SK-N-SH (cell line): ENCODE measurements at regions not wholly inside any gene's neighbourhood (a gene's known extent, or its start where the extent isn't known, plus 50 kb on each side); places are given as distances from the start of the nearest gene placed in this dataset.

ENCODE experiments used
- CTCF ChIA-PET: fragments of 300-600, 350-600 bp; formaldehyde crosslinking; extraction: SDS; loops from one replicate; lab custom pipeline; 2021; lab: Yijun Ruan, JAX
- POLR2A ChIA-PET: fragments of 350-600 bp; sonication (Branson Sonifier 250); formaldehyde crosslinking; extraction: SDS; loops from one replicate; lab custom pipeline; 2020; ENCODE audit warnings: antibody characterized with exemption, inconsistent platforms; lab: Yijun Ruan, JAX
- DNase-seq: peaks from one replicate; pipeline ENCODE4 v3.0.0; 2012
- H2AFZ ChIP-seq: fragments of 200-600 bp; sonication (generic); 2 replicates; pipeline ENCODE4 v1.8.1; 2016; ENCODE audit warnings: antibody characterized with exemption, mild to moderate bottlenecking, low read depth
- H3F3A ChIP-seq: fragments of 200-600 bp; sonication (generic); replicated peaks from 2 replicates; pipeline ENCODE3; 2016; ENCODE audit warnings: antibody characterized with exemption, mild to moderate bottlenecking; ENCODE audit not compliant: insufficient read depth
- H3K27ac ChIP-seq, 2 experiments: fragments of 200-500 bp in 1 of 2; fragments of 200-600 bp in 1 of 2; sonication (Bioruptor generic) in 1 of 2; sonication (generic), shearing (Covaris generic) in 1 of 2; 2 replicates each; pipeline versions ENCODE4 v1.5.1 to v1.6.1; 2014 to 2016; ENCODE audit warnings: low read depth in 2 of 2, inconsistent platforms in 1 of 2, low read length in 1 of 2, mild to moderate bottlenecking in 1 of 2, mixed read lengths in 1 of 2
- H3K27me3 ChIP-seq: fragments of 200-600 bp; sonication (generic), shearing (Covaris generic); 2 replicates; pipeline ENCODE4 v1.6.1; 2016; ENCODE audit warnings: mixed run types; ENCODE audit not compliant: insufficient read depth
- H3K36me3 ChIP-seq, 2 experiments: fragments of 200-500 bp in 1 of 2; fragments of 200-600 bp in 1 of 2; sonication (Bioruptor generic) in 1 of 2; sonication (generic) in 1 of 2; replicated peaks in 1 of 2; 2 replicates each; pipeline versions ENCODE3 to v1.5.1; 2014 to 2016; ENCODE audit warnings: low read length in 1 of 2, mild to moderate bottlenecking in 1 of 2; ENCODE audit not compliant: insufficient read depth in 2 of 2, control insufficient read depth in 1 of 2
- H3K4me1 ChIP-seq, 2 experiments: fragments of 200-500 bp in 1 of 2; fragments of 200-600 bp in 1 of 2; sonication (Bioruptor generic) in 1 of 2; sonication (generic), shearing (Covaris generic) in 1 of 2; 2 replicates each; pipeline versions ENCODE4 v1.5.1 to v1.6.1; 2014 to 2016; ENCODE audit warnings: low read depth in 1 of 2, low read length in 1 of 2, mixed run types in 1 of 2; ENCODE audit not compliant: insufficient read depth in 2 of 2, control insufficient read depth in 1 of 2
- H3K4me2 ChIP-seq: fragments of 200-600 bp; sonication (generic), shearing (Covaris generic); 2 replicates; pipeline ENCODE4 v1.6.1; 2017; ENCODE audit warnings: mixed run types
- H3K4me3 ChIP-seq, 2 experiments: fragments of 200-500 bp in 1 of 2; fragments of 200-600 bp in 1 of 2; sonication (Bioruptor generic) in 1 of 2; sonication (generic), shearing (Covaris generic) in 1 of 2; 2 replicates each; pipeline versions ENCODE4 v1.5.1 to v1.8.1; 2014 to 2016; ENCODE audit warnings: low read depth in 2 of 2, inconsistent platforms in 1 of 2, low read length in 1 of 2, mild to moderate bottlenecking in 1 of 2, mixed read lengths in 1 of 2, moderate library complexity in 1 of 2
- H3K79me2 ChIP-seq: fragments of 200-600 bp; sonication (generic); 2 replicates; pipeline ENCODE4 v1.8.1; 2017; ENCODE audit warnings: mild to moderate bottlenecking; ENCODE audit not compliant: insufficient read depth
- H3K9ac ChIP-seq: fragments of 200-600 bp; sonication (generic); 2 replicates; pipeline ENCODE4 v1.6.1; 2017; ENCODE audit warnings: mixed run types
- H3K9me2 ChIP-seq: fragments of 200-600 bp; sonication (generic); 2 replicates; pipeline ENCODE4 v1.6.1; 2017; ENCODE audit warnings: mixed run types
- H3K9me3 ChIP-seq: fragments of 200-600 bp; sonication (generic); 2 replicates; pipeline ENCODE4 v1.6.1; 2017; ENCODE audit warnings: mixed run types, mild to moderate bottlenecking, moderate library complexity
- H4K20me1 ChIP-seq: fragments of 200-600 bp; sonication (generic); 2 replicates; pipeline ENCODE4 v1.6.1; 2017; ENCODE audit warnings: mild to moderate bottlenecking, mixed run types; ENCODE audit not compliant: insufficient read depth
- EP300 ChIP-seq, 2 experiments: IDR thresholded peaks; 2 replicates each; pipeline versions ENCODE4 v1.4.0 to v1.6.1; 2012; ENCODE audit warnings: borderline replicate concordance in 1 of 2, low read depth in 1 of 2, low read length in 1 of 2
- FOSL2 ChIP-seq: IDR thresholded peaks from 2 replicates; pipeline ENCODE4 v1.4.0; 2012; ENCODE audit warnings: low read depth, mild to moderate bottlenecking, moderate library complexity, borderline replicate concordance
- FOXJ3 ChIP-seq: sonication (generic); formaldehyde crosslinking; IDR thresholded peaks from 2 replicates; pipeline ENCODE4 v1.5.1; 2020; ENCODE audit warnings: mild to moderate bottlenecking, missing genetic modification reagents
- FOXM1 ChIP-seq: IDR thresholded peaks from 2 replicates; pipeline ENCODE4 v1.4.0; 2012; ENCODE audit warnings: low read depth, mild to moderate bottlenecking
- NFIC ChIP-seq: IDR thresholded peaks from 2 replicates; pipeline ENCODE4 v1.4.0; 2012; ENCODE audit warnings: borderline replicate concordance
- NRF1 ChIP-seq: IDR thresholded peaks from 2 replicates; pipeline ENCODE4 v1.6.1; 2012; ENCODE audit warnings: low read depth, mild to moderate bottlenecking, low read length
- POLR2AphosphoS5 ChIP-seq: IDR thresholded peaks from 2 replicates; pipeline ENCODE4 v1.6.1; 2012; ENCODE audit warnings: low read depth, low read length
- RAD21 ChIP-seq: IDR thresholded peaks from 2 replicates; pipeline ENCODE4 v1.6.1; 2012; ENCODE audit warnings: mild to moderate bottlenecking, low read length
- RCOR1 ChIP-seq: fragments of 150-350 bp; IDR thresholded peaks from 2 replicates; pipeline ENCODE4 v1.6.1; 2017; ENCODE audit warnings: antibody characterized with exemption, low read length
- RXRA ChIP-seq: IDR thresholded peaks from 2 replicates; pipeline ENCODE4 v1.4.0; 2012; ENCODE audit warnings: low read depth, mild to moderate bottlenecking, borderline replicate concordance
- TEAD4 ChIP-seq: IDR thresholded peaks from 2 replicates; pipeline ENCODE4 v1.4.0; 2012; ENCODE audit warnings: mild to moderate bottlenecking, borderline replicate concordance; ENCODE audit not compliant: insufficient read depth
- YY1 ChIP-seq: IDR thresholded peaks from 2 replicates; pipeline ENCODE4 v1.4.0; 2012; ENCODE audit warnings: low read depth, mild to moderate bottlenecking
- WGBS: methylation state at CpG from one replicate; pipeline ENCODE4 v1.1.6; 2017; ENCODE audit warnings: low lambda C conversion rate; 5-methylcytosine and 5-hydroxymethylcytosine counted together
- TF ChIP-seq, protein P1 (sequence below): IDR thresholded peaks from 2 replicates; pipeline ENCODE4; 2012
- TF ChIP-seq, protein P2 (sequence below): fragments of 150-350 bp; IDR thresholded peaks from 2 replicates; pipeline ENCODE4 v1.6.1; 2016; ENCODE audit warnings: mild to moderate bottlenecking, low read depth, low read length
- TF ChIP-seq, protein P3 (sequence below): fragments of 200-600 bp; sonication (generic); IDR thresholded peaks from 2 replicates; pipeline ENCODE4 v1.6.1; 2017; ENCODE audit warnings: antibody characterized with exemption, mild to moderate bottlenecking, moderate library complexity

DNA sequence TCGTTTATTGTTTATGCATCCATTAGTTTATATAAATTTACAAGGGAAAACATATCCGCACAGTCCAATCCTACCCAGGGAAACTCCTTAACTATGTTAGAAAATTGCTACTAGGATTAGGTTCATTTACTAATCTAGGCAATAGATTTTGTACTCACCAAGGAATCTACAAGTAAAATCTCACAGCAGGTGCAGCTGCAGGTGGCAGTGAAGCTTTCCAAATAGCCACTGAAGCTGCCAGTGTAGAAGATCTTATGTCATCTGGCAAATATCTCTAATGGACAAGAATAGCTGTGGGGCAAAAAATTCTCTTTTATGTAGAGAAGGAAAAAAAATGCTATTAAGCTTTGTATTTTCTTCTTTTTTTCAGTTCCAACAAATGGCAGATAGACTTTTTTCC lies 963.4 kb upstream of the ADGRL4 start:
- TF ChIP-seq RAD21 (peak; percentile 8; the same call in 1 of the 2 replicates), FOSL2 (no peak)

DNA sequence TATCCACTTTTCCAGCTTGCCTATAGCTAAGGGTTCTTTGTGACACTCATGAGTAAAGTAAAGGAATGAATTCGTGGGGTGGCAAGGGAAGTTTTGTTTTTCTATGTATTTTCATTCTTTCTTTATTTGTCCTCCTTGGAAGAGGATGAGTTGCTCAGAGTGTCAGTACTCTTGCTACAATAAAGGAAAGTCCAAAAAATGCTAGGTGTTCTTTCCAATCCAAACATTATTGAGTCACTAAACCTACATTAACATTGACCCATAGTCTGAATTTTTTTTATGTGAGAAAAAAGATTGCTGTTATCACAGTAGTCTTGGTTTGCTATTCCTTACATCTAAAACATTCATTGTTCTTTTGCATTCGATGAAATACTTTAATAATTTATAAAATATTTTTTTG lies 959.9 kb upstream of the ADGRL4 start:
- H3K9me2 ChIP-seq = no peaks in the 10 kb centered on the region
- POLR2A ChIA-PET = no interaction called here
- no peak for DNase-seq
- no peaks in the 10 kb centered on the region for H3K79me2 ChIP-seq
- no peak overlapping the region for H3K4me2 ChIP-seq
- no peak overlapping the region for H3K9ac ChIP-seq
- H3K27me3 ChIP-seq = no peaks in the 10 kb centered on the region
- no peaks in the 10 kb centered on the region for H4K20me1 ChIP-seq
- WGBS = 24% methylated on average over 2 of the region's 2 CpGs
- H3K36me3 ChIP-seq = no peaks in the 10 kb centered on the region
- no peak for TF ChIP-seq RXRA
- no peak for TF ChIP-seq NRF1
- no peak for TF ChIP-seq EP300 (IDR thresholded peaks at IDR 0.05; ENCODE audit: borderline replicate concordance in 1 of 2, low read depth in 1 of 2, low read length in 1 of 2)
- TF ChIP-seq POLR2AphosphoS5 = no peak
- no peak for TF ChIP-seq TEAD4
- TF ChIP-seq FOSL2 = no peak
- no peak for TF ChIP-seq FOXM1
- no peak for TF ChIP-seq RAD21
- TF ChIP-seq NFIC = no peak
- TF ChIP-seq YY1 = no peak
- TF ChIP-seq FOXJ3 = no peak
- TF ChIP-seq, protein P1, sequence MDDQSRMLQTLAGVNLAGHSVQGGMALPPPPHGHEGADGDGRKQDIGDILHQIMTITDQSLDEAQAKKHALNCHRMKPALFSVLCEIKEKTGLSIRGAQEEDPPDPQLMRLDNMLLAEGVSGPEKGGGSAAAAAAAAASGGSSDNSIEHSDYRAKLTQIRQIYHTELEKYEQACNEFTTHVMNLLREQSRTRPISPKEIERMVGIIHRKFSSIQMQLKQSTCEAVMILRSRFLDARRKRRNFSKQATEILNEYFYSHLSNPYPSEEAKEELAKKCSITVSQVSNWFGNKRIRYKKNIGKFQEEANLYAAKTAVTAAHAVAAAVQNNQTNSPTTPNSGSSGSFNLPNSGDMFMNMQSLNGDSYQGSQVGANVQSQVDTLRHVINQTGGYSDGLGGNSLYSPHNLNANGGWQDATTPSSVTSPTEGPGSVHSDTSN = no peak
- TF ChIP-seq, all 33 proteins: peak for 0
- CTCF ChIA-PET = no interaction called here
- H3K9me3 ChIP-seq = no peaks in the 10 kb centered on the region
- H3F3A ChIP-seq = no peaks in the 10 kb centered on the region
- no peak overlapping the region for H3K4me3 ChIP-seq
- no peak overlapping the region for H2AFZ ChIP-seq
- no peak overlapping the region for H3K27ac ChIP-seq
- H3K4me1 ChIP-seq = no peaks in the 10 kb centered on the region; a peak in 1 of 4 replicates

More for the DNA sequence above, 963.4 kb upstream of the ADGRL4 start:
- 61% methylated on average over 2 of the region's 2 CpGs for WGBS
- Histone ChIP-seq H3K79me2 (no peaks in the 10 kb centered on the region), H3K27me3 (no peaks in the 10 kb centered on the region), H3K9me3 (no peaks in the 10 kb centered on the region), H3K27ac (no peak overlapping the region), H3K4me1 (no peaks in the 10 kb centered on the region; a peak in 1 of 4 replicates), H3K9me2 (no peaks in the 10 kb centered on the region), H3K9ac (no peak overlapping the region), H3K4me3 (no peak overlapping the region), H3F3A (no peaks in the 10 kb centered on the region), H3K36me3 (no peaks in the 10 kb centered on the region), H3K4me2 (no peak overlapping the region), H2AFZ (no peak overlapping the region), H4K20me1 (no peaks in the 10 kb centered on the region)
- ChIA-PET CTCF (no interaction called here), POLR2A (no interaction called here)
- no peak for DNase-seq

DNA sequence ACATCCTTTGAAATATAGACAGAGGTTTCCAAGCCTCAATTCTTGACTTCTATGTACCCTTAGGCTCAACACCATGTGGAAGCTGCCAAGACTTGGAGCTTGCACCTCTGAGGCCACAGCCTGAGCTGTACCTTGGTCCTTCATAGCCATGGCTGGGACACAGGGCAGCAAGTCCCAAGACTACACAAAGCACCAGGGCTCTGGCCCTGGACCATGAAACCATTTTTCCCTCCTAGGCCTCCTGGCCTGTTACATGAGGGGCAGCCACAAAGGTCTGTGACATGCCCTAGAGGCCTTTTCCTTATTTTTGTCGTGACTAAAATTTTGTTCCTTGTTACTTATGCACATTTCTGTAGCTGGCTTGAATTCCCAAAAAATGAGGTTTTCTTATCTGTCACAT lies 953.1 kb upstream of the ADGRL4 start:
- Histone ChIP-seq H3F3A (no peaks in the 10 kb centered on the region), H3K9ac (no peak overlapping the region), H3K27me3 (no peaks in the 10 kb centered on the region), H3K4me2 (no peak overlapping the region), H3K4me1 (no peaks in the 10 kb centered on the region), H3K9me3 (no peaks in the 10 kb centered on the region), H3K36me3 (no peaks in the 10 kb centered on the region), H3K79me2 (no peaks in the 10 kb centered on the region), H3K9me2 (no peaks in the 10 kb centered on the region), H3K27ac (no peak overlapping the region), H2AFZ (no peak overlapping the region), H4K20me1 (no peaks in the 10 kb centered on the region), H3K4me3 (no peak overlapping the region)
- WGBS = 47% methylated on average over 1 of the region's 1 CpG
- ChIA-PET CTCF (interaction anchor here (0.6 kb wide), 1 partner anchor 47 kb away, joined by 3 read pairs; no protein-coding TSS in a partner anchor), POLR2A (no interaction called here)
- DNase-seq = no peak
- no peak for TF ChIP-seq YY1
- TF ChIP-seq, protein P2, sequence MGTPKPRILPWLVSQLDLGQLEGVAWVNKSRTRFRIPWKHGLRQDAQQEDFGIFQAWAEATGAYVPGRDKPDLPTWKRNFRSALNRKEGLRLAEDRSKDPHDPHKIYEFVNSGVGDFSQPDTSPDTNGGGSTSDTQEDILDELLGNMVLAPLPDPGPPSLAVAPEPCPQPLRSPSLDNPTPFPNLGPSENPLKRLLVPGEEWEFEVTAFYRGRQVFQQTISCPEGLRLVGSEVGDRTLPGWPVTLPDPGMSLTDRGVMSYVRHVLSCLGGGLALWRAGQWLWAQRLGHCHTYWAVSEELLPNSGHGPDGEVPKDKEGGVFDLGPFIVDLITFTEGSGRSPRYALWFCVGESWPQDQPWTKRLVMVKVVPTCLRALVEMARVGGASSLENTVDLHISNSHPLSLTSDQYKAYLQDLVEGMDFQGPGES = no peak
- TF ChIP-seq, protein P3, sequence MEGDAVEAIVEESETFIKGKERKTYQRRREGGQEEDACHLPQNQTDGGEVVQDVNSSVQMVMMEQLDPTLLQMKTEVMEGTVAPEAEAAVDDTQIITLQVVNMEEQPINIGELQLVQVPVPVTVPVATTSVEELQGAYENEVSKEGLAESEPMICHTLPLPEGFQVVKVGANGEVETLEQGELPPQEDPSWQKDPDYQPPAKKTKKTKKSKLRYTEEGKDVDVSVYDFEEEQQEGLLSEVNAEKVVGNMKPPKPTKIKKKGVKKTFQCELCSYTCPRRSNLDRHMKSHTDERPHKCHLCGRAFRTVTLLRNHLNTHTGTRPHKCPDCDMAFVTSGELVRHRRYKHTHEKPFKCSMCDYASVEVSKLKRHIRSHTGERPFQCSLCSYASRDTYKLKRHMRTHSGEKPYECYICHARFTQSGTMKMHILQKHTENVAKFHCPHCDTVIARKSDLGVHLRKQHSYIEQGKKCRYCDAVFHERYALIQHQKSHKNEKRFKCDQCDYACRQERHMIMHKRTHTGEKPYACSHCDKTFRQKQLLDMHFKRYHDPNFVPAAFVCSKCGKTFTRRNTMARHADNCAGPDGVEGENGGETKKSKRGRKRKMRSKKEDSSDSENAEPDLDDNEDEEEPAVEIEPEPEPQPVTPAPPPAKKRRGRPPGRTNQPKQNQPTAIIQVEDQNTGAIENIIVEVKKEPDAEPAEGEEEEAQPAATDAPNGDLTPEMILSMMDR = no peak
- TF ChIP-seq NRF1 = no peak
- TF ChIP-seq, protein P1 = no peak
- TF ChIP-seq POLR2AphosphoS5 = no peak
- no peak for TF ChIP-seq FOXJ3
- no peak for TF ChIP-seq RCOR1
